WERI-Rb-1 (cell line): ENCODE measurements at regions not wholly inside any gene's neighbourhood (a gene's known extent, or its start where the extent isn't known, plus 50 kb on each side); places are given as distances from the start of the nearest gene placed in this dataset.

Experiments
- DNase-seq: peaks from one replicate; pipeline ENCODE4 v3.0.0-alpha.2; 2020
- H3K27ac ChIP-seq: fragments of 250-450 bp; sonication (Bioruptor Pico); 2 replicates; pipeline ENCODE4 v1.5.1; 2020; ENCODE audit warnings: mild to moderate bottlenecking, moderate library complexity
- H3K27me3 ChIP-seq: fragments of 250-450 bp; sonication (Bioruptor Pico); 2 replicates; pipeline ENCODE4 v1.5.1; 2021; ENCODE audit warnings: mild to moderate bottlenecking, low read depth, moderate library complexity; ENCODE audit not compliant: insufficient read depth, severe bottlenecking
- H3K36me3 ChIP-seq: fragments of 250-450 bp; sonication (Bioruptor Pico); 2 replicates; pipeline ENCODE4 v1.5.1; 2020; ENCODE audit warnings: mild to moderate bottlenecking, moderate library complexity
- H3K4me3 ChIP-seq: 2 replicates; pipeline ENCODE4 v1.5.1; 2011; ENCODE audit warnings: low read depth, mild to moderate bottlenecking, control low read depth, low read length
- H3K9me3 ChIP-seq: fragments of 250-450 bp; sonication (Bioruptor Pico); 2 replicates; pipeline ENCODE4 v1.5.1; 2021; ENCODE audit warnings: mild to moderate bottlenecking, moderate library complexity; ENCODE audit not compliant: severe bottlenecking
- TF ChIP-seq, protein P1 (sequence below): IDR thresholded peaks from 2 replicates; pipeline ENCODE4 v1.5.1; 2011; ENCODE audit warnings: low read depth, mild to moderate bottlenecking, control low read depth, inconsistent platforms, low read length

- Histone ChIP-seq H3K27me3 (no peaks in the 10 kb centered on the region), H3K4me3 (no peak overlapping the region), H3K9me3 (no peaks in the 10 kb centered on the region), H3K36me3 (no peaks in the 10 kb centered on the region), H3K27ac (no peak overlapping the region)
- no peak for DNase-seq
- TF ChIP-seq, protein P1, sequence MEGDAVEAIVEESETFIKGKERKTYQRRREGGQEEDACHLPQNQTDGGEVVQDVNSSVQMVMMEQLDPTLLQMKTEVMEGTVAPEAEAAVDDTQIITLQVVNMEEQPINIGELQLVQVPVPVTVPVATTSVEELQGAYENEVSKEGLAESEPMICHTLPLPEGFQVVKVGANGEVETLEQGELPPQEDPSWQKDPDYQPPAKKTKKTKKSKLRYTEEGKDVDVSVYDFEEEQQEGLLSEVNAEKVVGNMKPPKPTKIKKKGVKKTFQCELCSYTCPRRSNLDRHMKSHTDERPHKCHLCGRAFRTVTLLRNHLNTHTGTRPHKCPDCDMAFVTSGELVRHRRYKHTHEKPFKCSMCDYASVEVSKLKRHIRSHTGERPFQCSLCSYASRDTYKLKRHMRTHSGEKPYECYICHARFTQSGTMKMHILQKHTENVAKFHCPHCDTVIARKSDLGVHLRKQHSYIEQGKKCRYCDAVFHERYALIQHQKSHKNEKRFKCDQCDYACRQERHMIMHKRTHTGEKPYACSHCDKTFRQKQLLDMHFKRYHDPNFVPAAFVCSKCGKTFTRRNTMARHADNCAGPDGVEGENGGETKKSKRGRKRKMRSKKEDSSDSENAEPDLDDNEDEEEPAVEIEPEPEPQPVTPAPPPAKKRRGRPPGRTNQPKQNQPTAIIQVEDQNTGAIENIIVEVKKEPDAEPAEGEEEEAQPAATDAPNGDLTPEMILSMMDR: no peak
Measured at GRCh38 chr1:238998577-238998976, 387.8 kb upstream of the CHRM3 start.

DNA sequence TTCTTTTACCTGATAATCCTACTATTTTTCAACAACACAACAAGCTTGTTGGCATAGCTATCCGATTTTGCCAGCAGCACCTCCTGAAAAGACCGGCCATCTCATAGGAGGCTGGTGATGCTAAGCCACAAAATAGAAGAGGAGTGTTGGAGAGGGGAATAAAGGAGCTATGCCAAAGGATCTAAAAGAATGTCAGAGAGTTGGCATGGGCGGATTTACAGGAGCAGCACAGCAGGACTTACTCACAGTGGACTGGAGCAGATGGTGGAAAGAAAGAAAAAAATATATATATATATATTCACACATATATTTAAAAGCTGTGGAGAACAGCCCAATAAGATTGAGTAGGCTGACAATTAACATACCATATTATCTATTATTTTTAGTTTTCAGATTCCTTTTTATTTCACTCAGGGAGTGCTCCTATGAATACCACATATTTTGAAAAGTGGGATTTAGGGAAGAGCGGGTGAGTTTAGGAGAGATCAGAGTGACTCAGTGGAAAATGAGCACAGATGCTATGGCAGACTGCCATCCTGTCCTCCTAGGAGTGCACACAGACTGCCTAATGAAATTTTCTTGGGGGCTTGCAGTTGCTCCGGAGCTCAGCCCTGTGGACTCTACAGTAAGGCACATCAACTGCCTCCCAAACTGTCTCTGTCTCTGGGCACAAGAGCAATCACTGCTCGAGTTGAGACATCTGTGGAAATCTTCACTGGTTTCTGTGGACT is 394.4 kb upstream of the CHRM3 start:
- TF ChIP-seq, protein P1: no peak
- Histone ChIP-seq H3K27ac (no peak overlapping the region), H3K4me3 (no peak overlapping the region), H3K9me3 (peaks cover 2% of the 10 kb centered on the region), H3K27me3 (no peaks in the 10 kb centered on the region), H3K36me3 (no peaks in the 10 kb centered on the region)
- no peak for DNase-seq

- Histone ChIP-seq H3K27ac (no peak overlapping the region), H3K27me3 (no peaks in the 10 kb centered on the region), H3K9me3 (peaks cover 2% of the 10 kb centered on the region), H3K36me3 (no peaks in the 10 kb centered on the region), H3K4me3 (no peak overlapping the region)
- TF ChIP-seq, protein P1: no peak
- no peak for DNase-seq
Measured at GRCh38 chr1:238985312-238985711, 401.1 kb upstream of the CHRM3 start.

DNA sequence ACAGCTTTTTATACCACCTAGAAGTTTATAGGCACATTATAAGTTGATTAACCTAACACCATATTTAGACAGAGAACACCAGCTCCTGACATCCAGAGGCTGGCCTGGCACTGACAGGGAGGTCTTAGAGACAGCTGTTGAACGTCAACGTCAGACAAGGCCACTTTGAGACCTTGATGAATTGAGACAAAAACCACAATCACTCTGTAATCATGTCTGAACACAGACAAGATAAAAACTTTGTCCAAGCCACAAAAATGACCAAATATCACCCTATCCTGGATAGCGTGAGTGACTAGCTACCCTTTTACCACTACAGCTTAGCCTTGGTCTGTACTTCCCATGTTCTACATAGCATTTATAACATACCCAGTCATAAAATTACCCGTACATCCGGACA is 403.6 kb upstream of the CHRM3 start:
- no peak for DNase-seq
- no peaks in the 10 kb centered on the region for H3K27me3 ChIP-seq
- peaks cover 1% of the 10 kb centered on the region for H3K9me3 ChIP-seq
- TF ChIP-seq, protein P1: no peak
- no peak overlapping the region for H3K27ac ChIP-seq
- no peak overlapping the region for H3K4me3 ChIP-seq
- no peaks in the 10 kb centered on the region for H3K36me3 ChIP-seq

DNA sequence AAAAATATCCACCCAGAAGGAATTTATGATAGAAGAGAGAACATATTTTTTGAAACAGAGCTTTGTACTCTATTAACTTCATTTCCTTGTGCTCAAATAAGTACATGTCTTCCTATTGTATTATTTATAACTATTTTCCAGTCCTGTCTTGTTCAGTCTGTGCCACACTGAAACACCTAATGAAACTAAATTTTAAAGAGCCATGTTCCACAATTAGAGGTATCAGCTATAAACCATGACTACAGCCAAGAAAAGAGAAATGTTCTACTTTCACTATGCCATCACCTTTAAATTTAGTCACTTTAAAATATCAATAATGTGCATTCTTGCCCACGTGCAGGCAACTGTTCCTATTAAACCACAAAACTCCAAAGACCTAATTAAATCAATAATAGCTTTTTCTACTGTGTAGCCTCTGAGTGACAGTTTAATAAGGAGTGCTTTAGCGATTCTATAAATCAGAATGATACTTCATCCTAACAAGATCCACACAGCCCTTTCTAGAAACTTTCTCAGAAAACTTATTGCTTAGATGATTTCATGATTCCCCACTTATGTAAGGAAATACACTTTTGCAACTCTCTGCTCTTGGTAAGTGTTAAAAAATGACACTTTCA is 404.9 kb upstream of the CHRM3 start:
- no peak overlapping the region for H3K4me3 ChIP-seq
- TF ChIP-seq, protein P1: no peak
- no peak overlapping the region for H3K27ac ChIP-seq
- no peaks in the 10 kb centered on the region for H3K36me3 ChIP-seq
- H3K9me3 ChIP-seq: no peaks in the 10 kb centered on the region
- no peaks in the 10 kb centered on the region for H3K27me3 ChIP-seq
- DNase-seq: no peak
